ENCODE measurements at regions not wholly inside any gene's neighbourhood (a gene's known extent, or its start where the extent isn't known, plus 50 kb on each side); places are given as distances from the start of the nearest gene placed in this dataset.

- Mint-ChIP-seq H3K36me3 (no peaks in the 10 kb centered on the region), H3K27ac (no peak overlapping the region), H3K4me1 (no peaks in the 10 kb centered on the region), H3K4me3 (no peak overlapping the region), H3K9me3 (peaks cover 2 to 7% (median 3%) of the 10 kb centered on the region in 3 donors), H3K27me3 (peaks cover 10% of the 10 kb centered on the region)
Measured at GRCh38 chr6:148140772-148141557, 201.7 kb upstream of the SASH1 start.

- peaks cover 10% of the 10 kb centered on the region for H3K27me3 Mint-ChIP-seq
- peaks cover 0 to 6% (median 2%) of the 10 kb centered on the region in 3 donors for H3K9me3 Mint-ChIP-seq
- H3K4me1 Mint-ChIP-seq: peaks cover 0 to 3% (median 2%) of the 10 kb centered on the region in 3 donors
- H3K36me3 Mint-ChIP-seq: no peaks in the 10 kb centered on the region
- H3K27ac Mint-ChIP-seq: no peak overlapping the region
- no peak overlapping the region for H3K4me3 Mint-ChIP-seq
Measured at GRCh38 chr6:148142821-148143220, 199.8 kb upstream of the SASH1 start.

- no peaks in the 10 kb centered on the region for H3K36me3 Mint-ChIP-seq
- H3K4me1 Mint-ChIP-seq: peaks cover 0 to 3% (median 2%) of the 10 kb centered on the region in 3 donors
- peaks cover 10% of the 10 kb centered on the region for H3K27me3 Mint-ChIP-seq
- H3K4me3 Mint-ChIP-seq: no peak overlapping the region
- no peak overlapping the region for H3K27ac Mint-ChIP-seq
- H3K9me3 Mint-ChIP-seq: peaks cover 0 to 4% (median 2%) of the 10 kb centered on the region in 3 donors
Measured at GRCh38 chr6:148143771-148144170, 198.9 kb upstream of the SASH1 start.

- Mint-ChIP-seq H3K27me3 (peaks cover 10% of the 10 kb centered on the region), H3K36me3 (no peaks in the 10 kb centered on the region), H3K4me3 (no peak overlapping the region), H3K9me3 (peaks cover 0 to 4% (median 2%) of the 10 kb centered on the region in 3 donors), H3K27ac (no peak overlapping the region), H3K4me1 (peaks cover 0 to 3% (median 2%) of the 10 kb centered on the region in 3 donors)
Measured at GRCh38 chr6:148144917-148145521, 197.6 kb upstream of the SASH1 start.

- no peak overlapping the region for H3K27ac Mint-ChIP-seq
- H3K4me3 Mint-ChIP-seq: peak overlapping the region in 1 of 4 donors; percentile 37
- H3K9me3 Mint-ChIP-seq: peaks cover 0 to 2% (median 0%) of the 10 kb centered on the region in 3 donors
Measured at GRCh38 chr6:148146717-148147462, 195.7 kb upstream of the SASH1 start.

GRCh38 chr6:148147463-148147830 lies 195.2 kb upstream of the SASH1 start:
- H3K27ac Mint-ChIP-seq: no peak overlapping the region
- peaks cover 0 to 2% (median 0%) of the 10 kb centered on the region in 3 donors for H3K9me3 Mint-ChIP-seq
- no peaks in the 10 kb centered on the region for H3K36me3 Mint-ChIP-seq
- H3K4me1 Mint-ChIP-seq: peaks cover 0 to 3% (median 2%) of the 10 kb centered on the region in 3 donors
- H3K27me3 Mint-ChIP-seq: peaks cover 14% of the 10 kb centered on the region
- no peak overlapping the region for H3K4me3 Mint-ChIP-seq

More at GRCh38 chr6:148146717-148147462, 195.7 kb upstream of the SASH1 start:
- peaks cover 11% of the 10 kb centered on the region for H3K27me3 Mint-ChIP-seq
- peaks cover 0 to 3% (median 2%) of the 10 kb centered on the region in 3 donors for H3K4me1 Mint-ChIP-seq
- no peaks in the 10 kb centered on the region for H3K36me3 Mint-ChIP-seq

GRCh38 chr6:148151896-148152643 lies 190.6 kb upstream of the SASH1 start:
- Mint-ChIP-seq H3K9me3 (no peaks in the 10 kb centered on the region), H3K27ac (no peak overlapping the region), H3K36me3 (no peaks in the 10 kb centered on the region), H3K4me3 (no peak overlapping the region), H3K4me1 (no peaks in the 10 kb centered on the region), H3K27me3 (peaks cover 4% of the 10 kb centered on the region)

GRCh38 chr6:148154668-148155067 lies 188.0 kb upstream of the SASH1 start:
- H3K27me3 Mint-ChIP-seq: peaks cover 4% of the 10 kb centered on the region
- H3K9me3 Mint-ChIP-seq: no peaks in the 10 kb centered on the region
- no peaks in the 10 kb centered on the region for H3K36me3 Mint-ChIP-seq
- H3K27ac Mint-ChIP-seq: no peak overlapping the region
- H3K4me1 Mint-ChIP-seq: no peaks in the 10 kb centered on the region
- no peak overlapping the region for H3K4me3 Mint-ChIP-seq

GRCh38 chr6:148155293-148155692 lies 187.3 kb upstream of the SASH1 start:
- no peaks in the 10 kb centered on the region for H3K36me3 Mint-ChIP-seq
- H3K27ac Mint-ChIP-seq: no peak overlapping the region
- no peaks in the 10 kb centered on the region for H3K4me1 Mint-ChIP-seq
- H3K9me3 Mint-ChIP-seq: no peaks in the 10 kb centered on the region
- H3K4me3 Mint-ChIP-seq: no peak overlapping the region
- H3K27me3 Mint-ChIP-seq: peaks cover 4% of the 10 kb centered on the region

- no peaks in the 10 kb centered on the region for H3K9me3 Mint-ChIP-seq
- H3K4me1 Mint-ChIP-seq: no peaks in the 10 kb centered on the region
- no peak overlapping the region for H3K27ac Mint-ChIP-seq
Measured at GRCh38 chr6:148157841-148158240, 184.8 kb upstream of the SASH1 start.

GRCh38 chr6:148164645-148165044 lies 178.0 kb upstream of the SASH1 start:
- no peak overlapping the region for H3K4me3 Mint-ChIP-seq
- peaks cover 2% of the 10 kb centered on the region for H3K27me3 Mint-ChIP-seq
- H3K9me3 Mint-ChIP-seq: peaks cover 0 to 1% (median 0%) of the 10 kb centered on the region in 3 donors
- H3K27ac Mint-ChIP-seq: no peak overlapping the region
- no peaks in the 10 kb centered on the region for H3K4me1 Mint-ChIP-seq
- H3K36me3 Mint-ChIP-seq: no peaks in the 10 kb centered on the region

More at GRCh38 chr6:148157841-148158240, 184.8 kb upstream of the SASH1 start:
- no peaks in the 10 kb centered on the region for H3K36me3 Mint-ChIP-seq
- no peak overlapping the region for H3K4me3 Mint-ChIP-seq
- no peaks in the 10 kb centered on the region for H3K27me3 Mint-ChIP-seq

- Mint-ChIP-seq H3K36me3 (no peaks in the 10 kb centered on the region), H3K4me1 (no peaks in the 10 kb centered on the region), H3K27me3 (peaks cover 2% of the 10 kb centered on the region), H3K9me3 (peaks cover 0 to 1% (median 0%) of the 10 kb centered on the region in 3 donors), H3K4me3 (no peak overlapping the region), H3K27ac (no peak overlapping the region)
Measured at GRCh38 chr6:148166339-148166968, 176.2 kb upstream of the SASH1 start.

GRCh38 chr6:148169706-148170105 lies 172.9 kb upstream of the SASH1 start:
- Mint-ChIP-seq H3K36me3 (no peaks in the 10 kb centered on the region), H3K9me3 (no peaks in the 10 kb centered on the region)

GRCh38 chr6:148170286-148170685 lies 172.4 kb upstream of the SASH1 start:
- no peak overlapping the region for H3K4me3 Mint-ChIP-seq
- H3K27ac Mint-ChIP-seq: no peak overlapping the region
- no peaks in the 10 kb centered on the region for H3K27me3 Mint-ChIP-seq
- H3K9me3 Mint-ChIP-seq: no peaks in the 10 kb centered on the region
- no peaks in the 10 kb centered on the region for H3K36me3 Mint-ChIP-seq
- no peaks in the 10 kb centered on the region for H3K4me1 Mint-ChIP-seq

More at GRCh38 chr6:148169706-148170105, 172.9 kb upstream of the SASH1 start:
- Mint-ChIP-seq H3K27ac (no peak overlapping the region), H3K4me1 (no peaks in the 10 kb centered on the region), H3K4me3 (no peak overlapping the region), H3K27me3 (no peaks in the 10 kb centered on the region)
